Fibroblast of lung (primary cell): ENCODE measurements at regions not wholly inside any gene's neighbourhood (a gene's known extent, or its start where the extent isn't known, plus 50 kb on each side); places are given as distances from the start of the nearest gene placed in this dataset.

Source experiments
- DNase-seq, 2 donors: peaks; one replicate each; pipeline versions ENCODE4 v3.0.0 to v3.0.0-alpha.2; 2010; ENCODE audit warnings: low read depth in 2 of 2
- H2AFZ ChIP-seq: 2 replicates; pipeline ENCODE4 v1.5.1; 2012; ENCODE audit warnings: low read length, control low read depth, inconsistent platforms
- H3K27ac ChIP-seq: 2 replicates; pipeline ENCODE4 v1.5.1; 2011; ENCODE audit warnings: low read length, control low read depth; ENCODE audit not compliant: insufficient read depth
- H3K27me3 ChIP-seq: 2 replicates; pipeline ENCODE4 v1.5.1; 2011; ENCODE audit warnings: mild to moderate bottlenecking, low read length; ENCODE audit not compliant: control insufficient read depth, insufficient read depth
- H3K36me3 ChIP-seq: 2 replicates; pipeline ENCODE4 v1.5.1; 2011; ENCODE audit warnings: low read length; ENCODE audit not compliant: control insufficient read depth, insufficient read depth
- H3K4me1 ChIP-seq: 2 replicates; pipeline ENCODE4 v1.5.1; 2011; ENCODE audit warnings: low read length; ENCODE audit not compliant: control insufficient read depth, insufficient read depth; ENCODE audit errors: extremely low read depth
- H3K4me2 ChIP-seq: 2 replicates; pipeline ENCODE4 v1.5.1; 2011; ENCODE audit warnings: low read length, control low read depth; ENCODE audit not compliant: insufficient read depth; ENCODE audit errors: extremely low read depth
- H3K4me3 ChIP-seq, 4 experiments: fragments of 200-600 bp in 1 of 4; sonication (generic) in 1 of 4; replicated peaks in 1 of 4; 2 replicates each; pipeline ENCODE4 v1.5.1; 2011 to 2016; ENCODE audit warnings: low read length in 4 of 4, low read depth in 3 of 4, mild to moderate bottlenecking in 3 of 4, control low read depth in 2 of 4, inconsistent platforms in 1 of 4, mixed read lengths in 1 of 4; ENCODE audit not compliant: insufficient read depth in 1 of 4; ENCODE audit errors: control extremely low read depth in 1 of 4
- H3K79me2 ChIP-seq: 2 replicates; pipeline ENCODE4 v1.5.1; 2012; ENCODE audit warnings: mild to moderate bottlenecking, low read length, inconsistent platforms; ENCODE audit not compliant: control insufficient read depth, insufficient read depth
- H3K9ac ChIP-seq: 2 replicates; pipeline ENCODE4 v1.5.1; 2011; ENCODE audit warnings: mild to moderate bottlenecking, low read length, control low read depth; ENCODE audit not compliant: insufficient read depth
- H3K9me3 ChIP-seq: 2 replicates; pipeline ENCODE4 v1.5.1; 2012; ENCODE audit warnings: low read depth, low read length; ENCODE audit not compliant: control insufficient read depth, insufficient read depth
- H4K20me1 ChIP-seq: 2 replicates; pipeline ENCODE4 v1.5.1; 2011; ENCODE audit warnings: low read length; ENCODE audit not compliant: control insufficient read depth, insufficient read depth; ENCODE audit errors: extremely low read depth
- EZH2 ChIP-seq: IDR thresholded peaks from 2 replicates; pipeline ENCODE4 v1.5.1; 2012; ENCODE audit warnings: low read length, control low read depth, mild to moderate bottlenecking; ENCODE audit errors: missing control alignments
- TF ChIP-seq, protein P1 (sequence below), 2 donors: IDR thresholded peaks in 1 of 2; conservative IDR thresholded peaks in 1 of 2; 1 replicate in 1 of 2; 2 replicates in 1 of 2; pipeline ENCODE4 v1.5.1; 2011 to 2012; ENCODE audit warnings: low read length in 2 of 2, control low read depth in 1 of 2, inconsistent platforms in 1 of 2, low read depth in 1 of 2, mild to moderate bottlenecking in 1 of 2

DNA sequence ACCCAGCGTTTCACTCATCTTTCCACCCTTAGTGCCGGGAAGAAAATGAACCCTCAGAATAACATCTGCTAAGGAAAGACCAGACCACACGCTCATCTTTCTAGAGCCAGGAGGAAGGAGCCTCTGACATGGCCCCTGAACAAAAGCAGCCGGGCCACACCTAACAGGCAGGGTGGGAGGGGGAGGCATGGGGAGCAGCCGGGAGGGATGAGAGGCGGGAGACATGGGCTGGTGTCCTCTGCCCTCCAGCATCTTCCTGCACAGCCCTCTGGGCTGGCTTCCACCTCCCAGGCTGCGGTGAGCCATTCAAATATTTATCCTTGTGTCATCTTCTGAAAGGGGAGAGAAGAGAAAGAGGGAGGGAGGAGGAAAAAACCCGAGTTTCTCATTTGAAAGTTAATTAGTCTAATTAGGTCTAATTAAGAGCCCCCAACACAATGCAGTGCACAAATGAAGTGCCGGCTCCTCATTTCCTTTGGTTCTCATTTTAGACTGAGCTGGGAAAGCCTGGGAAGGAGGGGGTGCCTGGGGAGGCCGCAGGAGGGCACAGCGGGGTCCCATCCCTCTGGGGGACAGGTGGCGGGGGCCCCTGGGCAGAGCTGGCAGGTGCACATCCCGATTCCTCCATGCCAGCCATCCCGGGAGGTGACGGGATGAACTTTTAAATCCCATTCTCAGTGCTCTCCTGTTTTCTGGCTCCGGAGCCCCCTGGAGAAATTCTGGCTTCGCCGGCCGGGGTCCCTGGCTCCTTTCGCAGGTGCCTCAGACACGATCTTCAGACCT is 90.5 kb downstream of the ENGASE start:
- no peak for DNase-seq
- TF ChIP-seq, protein P1, sequence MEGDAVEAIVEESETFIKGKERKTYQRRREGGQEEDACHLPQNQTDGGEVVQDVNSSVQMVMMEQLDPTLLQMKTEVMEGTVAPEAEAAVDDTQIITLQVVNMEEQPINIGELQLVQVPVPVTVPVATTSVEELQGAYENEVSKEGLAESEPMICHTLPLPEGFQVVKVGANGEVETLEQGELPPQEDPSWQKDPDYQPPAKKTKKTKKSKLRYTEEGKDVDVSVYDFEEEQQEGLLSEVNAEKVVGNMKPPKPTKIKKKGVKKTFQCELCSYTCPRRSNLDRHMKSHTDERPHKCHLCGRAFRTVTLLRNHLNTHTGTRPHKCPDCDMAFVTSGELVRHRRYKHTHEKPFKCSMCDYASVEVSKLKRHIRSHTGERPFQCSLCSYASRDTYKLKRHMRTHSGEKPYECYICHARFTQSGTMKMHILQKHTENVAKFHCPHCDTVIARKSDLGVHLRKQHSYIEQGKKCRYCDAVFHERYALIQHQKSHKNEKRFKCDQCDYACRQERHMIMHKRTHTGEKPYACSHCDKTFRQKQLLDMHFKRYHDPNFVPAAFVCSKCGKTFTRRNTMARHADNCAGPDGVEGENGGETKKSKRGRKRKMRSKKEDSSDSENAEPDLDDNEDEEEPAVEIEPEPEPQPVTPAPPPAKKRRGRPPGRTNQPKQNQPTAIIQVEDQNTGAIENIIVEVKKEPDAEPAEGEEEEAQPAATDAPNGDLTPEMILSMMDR (conservative IDR thresholded peaks at IDR 0.05 in 1 of 2, IDR thresholded peaks at IDR 0.05 in 1 of 2; ENCODE audit: low read depth in 1 of 2, low read length in 2 of 2) = no peak
- TF ChIP-seq EZH2 = no peak
- H3K27me3 ChIP-seq = no peaks in the 10 kb centered on the region
- H3K27ac ChIP-seq = no peak overlapping the region
- H3K4me2 ChIP-seq = no peak overlapping the region
- no peak overlapping the region for H3K4me3 ChIP-seq
- no peaks in the 10 kb centered on the region for H3K9me3 ChIP-seq
- no peak overlapping the region for H3K9ac ChIP-seq
- H4K20me1 ChIP-seq = no peaks in the 10 kb centered on the region
- H2AFZ ChIP-seq = no peak overlapping the region
- H3K79me2 ChIP-seq = no peaks in the 10 kb centered on the region
- no peaks in the 10 kb centered on the region for H3K36me3 ChIP-seq
- H3K4me1 ChIP-seq = no peaks in the 10 kb centered on the region

- Histone ChIP-seq H3K27me3 (no peaks in the 10 kb centered on the region), H3K27ac (no peak overlapping the region), H4K20me1 (no peaks in the 10 kb centered on the region), H3K9me3 (no peaks in the 10 kb centered on the region), H3K9ac (no peak overlapping the region), H3K4me3 (no peak overlapping the region), H3K36me3 (no peaks in the 10 kb centered on the region), H3K79me2 (no peaks in the 10 kb centered on the region), H3K4me2 (no peak overlapping the region), H2AFZ (no peak overlapping the region), H3K4me1 (no peaks in the 10 kb centered on the region)
- TF ChIP-seq EZH2 = no peak
- TF ChIP-seq, protein P1 (conservative IDR thresholded peaks at IDR 0.05 in 1 of 2, IDR thresholded peaks at IDR 0.05 in 1 of 2; ENCODE audit: low read depth in 1 of 2, low read length in 2 of 2) = no peak
- DNase-seq = no peak
Observed at GRCh38 chr17:79164408-79164807, 89.8 kb downstream of the ENGASE start.

- H3K9me3 ChIP-seq = no peaks in the 10 kb centered on the region
- no peaks in the 10 kb centered on the region for H3K27me3 ChIP-seq
- no peak overlapping the region for H3K4me2 ChIP-seq
- no peak overlapping the region for H3K9ac ChIP-seq
- H2AFZ ChIP-seq = no peak overlapping the region
- no peak overlapping the region for H3K4me3 ChIP-seq
- no peaks in the 10 kb centered on the region for H4K20me1 ChIP-seq
- H3K4me1 ChIP-seq = no peaks in the 10 kb centered on the region
- H3K79me2 ChIP-seq = no peaks in the 10 kb centered on the region
- TF ChIP-seq, protein P1 (conservative IDR thresholded peaks at IDR 0.05 in 1 of 2, IDR thresholded peaks at IDR 0.05 in 1 of 2; ENCODE audit: low read depth in 1 of 2, low read length in 2 of 2) = no peak
- no peak for TF ChIP-seq EZH2
- no peak overlapping the region for H3K27ac ChIP-seq
- DNase-seq = no peak
- no peaks in the 10 kb centered on the region for H3K36me3 ChIP-seq
Observed at GRCh38 chr17:79163071-79163470, 88.4 kb downstream of the ENGASE start.
